GM21390 (cell line): ENCODE measurements at regions not wholly inside any gene's neighbourhood (a gene's known extent, or its start where the extent isn't known, plus 50 kb on each side); places are given as distances from the start of the nearest gene placed in this dataset.

ENCODE experiments used
- ATAC-seq: cut with Tn5 transposase; IDR thresholded peaks from one replicate; pipeline ENCODE4 v1.9.1; 2021; ENCODE audit not compliant: unreplicated experiment

- ATAC-seq = no peak
Observed at GRCh38 chr12:87119713-87120112, 863.5 kb upstream of the MGAT4C start.

- ATAC-seq = no peak
Observed at GRCh38 chr12:87117526-87117925, 861.3 kb upstream of the MGAT4C start.

- no peak for ATAC-seq
Observed at GRCh38 chr12:87116780-87117179, 860.6 kb upstream of the MGAT4C start.

GRCh38 chr12:87112571-87113345, 856.6 kb upstream of the MGAT4C start:
- no peak for ATAC-seq

GRCh38 chr12:87107766-87108165, 851.6 kb upstream of the MGAT4C start:
- ATAC-seq = no peak

- ATAC-seq = no peak
Observed at GRCh38 chr12:87107270-87107669, 851.1 kb upstream of the MGAT4C start.

GRCh38 chr12:87096082-87096585, 839.9 kb upstream of the MGAT4C start:
- ATAC-seq = no peak

GRCh38 chr12:87094356-87094755, 838.2 kb upstream of the MGAT4C start:
- no peak for ATAC-seq

- no peak for ATAC-seq
Observed at GRCh38 chr12:87092421-87092820, 836.2 kb upstream of the MGAT4C start.

- ATAC-seq = no peak
Observed at GRCh38 chr12:87086118-87086891, 830.1 kb upstream of the MGAT4C start.

GRCh38 chr12:87085286-87085685, 829.1 kb upstream of the MGAT4C start:
- ATAC-seq = no peak

- no peak for ATAC-seq
Observed at GRCh38 chr12:87082756-87083155, 826.6 kb upstream of the MGAT4C start.

GRCh38 chr12:87074781-87075180, 818.6 kb upstream of the MGAT4C start:
- no peak for ATAC-seq

- no peak for ATAC-seq
Observed at GRCh38 chr12:87066326-87066725, 810.1 kb upstream of the MGAT4C start.

GRCh38 chr12:87059231-87059630, 803.0 kb upstream of the MGAT4C start:
- no peak for ATAC-seq

GRCh38 chr12:87054226-87054625, 798.0 kb upstream of the MGAT4C start:
- ATAC-seq = no peak

GRCh38 chr12:87051621-87052020, 795.4 kb upstream of the MGAT4C start:
- ATAC-seq = no peak

GRCh38 chr12:87047691-87048090, 791.5 kb upstream of the MGAT4C start:
- ATAC-seq = no peak

GRCh38 chr12:87039536-87039935, 783.3 kb upstream of the MGAT4C start:
- no peak for ATAC-seq

GRCh38 chr12:87038098-87038497, 781.9 kb upstream of the MGAT4C start:
- no peak for ATAC-seq

GRCh38 chr12:87025976-87026375, 769.8 kb upstream of the MGAT4C start:
- no peak for ATAC-seq

GRCh38 chr12:87021400-87021799, 765.2 kb upstream of the MGAT4C start:
- ATAC-seq = no peak
